ENCODE measurements at regions not wholly inside any gene's neighbourhood (a gene's known extent, or its start where the extent isn't known, plus 50 kb on each side); places are given as distances from the start of the nearest gene placed in this dataset.

DNA sequence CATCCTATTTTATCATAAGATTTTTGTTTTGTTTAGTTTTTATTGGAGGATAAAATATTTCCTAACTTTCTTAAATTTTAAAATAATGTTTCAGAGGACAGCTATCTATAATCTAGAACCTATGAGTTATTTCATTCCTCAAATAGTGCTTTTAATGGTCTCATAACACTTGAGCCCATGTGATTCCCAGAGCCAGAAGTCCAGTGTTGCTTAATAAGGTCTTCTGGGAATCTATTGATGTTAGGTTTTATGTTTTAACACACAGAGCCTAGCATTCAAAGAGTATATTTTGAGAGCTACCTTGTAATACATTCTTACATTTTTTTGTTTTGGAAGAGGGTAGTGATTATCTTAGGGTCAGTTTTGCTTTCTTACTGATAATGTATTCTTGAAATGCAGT is 200.2 kb downstream of the CENPW start:
- TF ChIP-seq CTCF (IDR thresholded peaks at IDR 0.05) (no peak), POLR2A (IDR thresholded peaks at IDR 0.05) (no peak)

Data from thyroid gland (tissue), 4 donors.